ENCODE measurements at regions not wholly inside any gene's neighbourhood (a gene's known extent, or its start where the extent isn't known, plus 50 kb on each side); places are given as distances from the start of the nearest gene placed in this dataset.

DNA sequence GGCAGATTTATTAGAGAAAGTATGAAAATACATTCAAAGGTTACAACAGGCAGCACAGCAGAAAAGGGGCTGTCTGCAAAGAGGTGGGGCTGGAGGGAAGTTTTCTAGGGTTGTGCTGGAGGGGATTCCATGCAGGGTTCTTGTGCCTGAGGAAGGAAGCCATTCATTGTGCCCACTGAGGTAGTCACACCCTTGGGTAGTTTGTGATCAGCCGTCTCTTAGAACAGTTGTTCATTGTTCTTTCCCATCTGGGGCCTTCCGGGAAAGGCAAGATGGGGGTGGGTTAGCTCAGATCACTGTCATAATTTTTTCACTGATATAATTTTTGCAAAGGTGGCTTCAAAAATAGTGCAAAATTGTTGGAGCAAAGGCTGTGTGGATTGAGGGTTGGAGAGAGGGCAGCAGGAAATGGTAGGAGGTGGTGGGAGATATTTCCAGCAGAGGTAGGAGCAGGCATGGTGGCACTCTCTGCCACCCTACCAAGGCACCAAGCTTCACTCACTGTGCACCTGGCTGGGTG is 80.5 kb upstream of the GPR6 start:
- TF ChIP-seq EZH2 (IDR thresholded peaks at IDR 0.05; ENCODE audit: borderline replicate concordance, insufficient read depth, low read depth, low read length, poor library complexity, severe bottlenecking), result no peak
- TF ChIP-seq, protein P1, sequence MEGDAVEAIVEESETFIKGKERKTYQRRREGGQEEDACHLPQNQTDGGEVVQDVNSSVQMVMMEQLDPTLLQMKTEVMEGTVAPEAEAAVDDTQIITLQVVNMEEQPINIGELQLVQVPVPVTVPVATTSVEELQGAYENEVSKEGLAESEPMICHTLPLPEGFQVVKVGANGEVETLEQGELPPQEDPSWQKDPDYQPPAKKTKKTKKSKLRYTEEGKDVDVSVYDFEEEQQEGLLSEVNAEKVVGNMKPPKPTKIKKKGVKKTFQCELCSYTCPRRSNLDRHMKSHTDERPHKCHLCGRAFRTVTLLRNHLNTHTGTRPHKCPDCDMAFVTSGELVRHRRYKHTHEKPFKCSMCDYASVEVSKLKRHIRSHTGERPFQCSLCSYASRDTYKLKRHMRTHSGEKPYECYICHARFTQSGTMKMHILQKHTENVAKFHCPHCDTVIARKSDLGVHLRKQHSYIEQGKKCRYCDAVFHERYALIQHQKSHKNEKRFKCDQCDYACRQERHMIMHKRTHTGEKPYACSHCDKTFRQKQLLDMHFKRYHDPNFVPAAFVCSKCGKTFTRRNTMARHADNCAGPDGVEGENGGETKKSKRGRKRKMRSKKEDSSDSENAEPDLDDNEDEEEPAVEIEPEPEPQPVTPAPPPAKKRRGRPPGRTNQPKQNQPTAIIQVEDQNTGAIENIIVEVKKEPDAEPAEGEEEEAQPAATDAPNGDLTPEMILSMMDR (IDR thresholded peaks at IDR 0.05), result no peak
- Histone ChIP-seq H3K27ac (ENCODE audit: low read length in 2 of 2) (no peak overlapping the region), H3K9ac (ENCODE audit: low read length) (no peak overlapping the region), H3K27me3 (replicated peaks in 1 of 4; ENCODE audit: control extremely low read depth in 1 of 4, control insufficient read depth in 3 of 4, insufficient read depth in 4 of 4, low read length in 3 of 4) (no peaks in the 10 kb centered on the region), H3K4me2 (replicated peaks; ENCODE audit: low read depth, low read length, poor library complexity, severe bottlenecking) (no peak overlapping the region), H3K9me3 (ENCODE audit: control extremely low read depth in 1 of 3, control insufficient read depth in 2 of 3, insufficient read depth in 1 of 3, low read length in 2 of 3) (peaks cover 0 to 16% (median 8%) of the 10 kb centered on the region in 3 donors), H4K20me1 (ENCODE audit: control insufficient read depth, insufficient read depth, low read length, poor library complexity, severe bottlenecking) (no peaks in the 10 kb centered on the region), H3K4me3 (ENCODE audit: control extremely low read depth in 1 of 5, extremely low read depth in 1 of 5, insufficient read depth in 1 of 5, low read depth in 2 of 5, low read length in 4 of 5) (no peak overlapping the region), H3K4me1 (ENCODE audit: control insufficient read depth in 2 of 2, insufficient read depth in 2 of 2, low read length in 2 of 2) (peaks cover 42 to 47% of the 10 kb centered on the region in 2 donors), H2AFZ (ENCODE audit: insufficient read depth, low read depth, low read length, poor library complexity, severe bottlenecking) (no peak overlapping the region), H3K36me3 (replicated peaks in 1 of 2; ENCODE audit: control extremely low read depth in 1 of 2, control insufficient read depth in 1 of 2, extremely low read depth in 1 of 2, insufficient read depth in 2 of 2, low read length in 1 of 2) (no peaks in the 10 kb centered on the region), H3K79me2 (ENCODE audit: control insufficient read depth, insufficient read depth, low read length) (no peaks in the 10 kb centered on the region)
- POLR2A ChIA-PET, result no interaction called here
- H3K4me3 Mint-ChIP-seq, result no peak overlapping the region
- peak overlapping the region; percentile 17 for H3K27ac Mint-ChIP-seq
- no CpG with 5 or more reads among the region's 2 CpGs for WGBS (ENCODE audit: insufficient coverage)
- intact Hi-C loops (cut with micrococcal nuclease), result loop anchor here (10.0 kb wide), 1 partner anchor 53 kb away; no protein-coding TSS in a partner anchor
- CTCF ChIA-PET, result no interaction called here
- H3K4me1 Mint-ChIP-seq, result peaks cover 51% of the 10 kb centered on the region
- DNase-seq, result no peak
- H3K27me3 Mint-ChIP-seq, result peaks cover 6% of the 10 kb centered on the region
- no peaks in the 10 kb centered on the region for H3K9me3 Mint-ChIP-seq (ENCODE audit: insufficient read depth)
- no peak for ATAC-seq (ENCODE audit: low read depth)

DNA sequence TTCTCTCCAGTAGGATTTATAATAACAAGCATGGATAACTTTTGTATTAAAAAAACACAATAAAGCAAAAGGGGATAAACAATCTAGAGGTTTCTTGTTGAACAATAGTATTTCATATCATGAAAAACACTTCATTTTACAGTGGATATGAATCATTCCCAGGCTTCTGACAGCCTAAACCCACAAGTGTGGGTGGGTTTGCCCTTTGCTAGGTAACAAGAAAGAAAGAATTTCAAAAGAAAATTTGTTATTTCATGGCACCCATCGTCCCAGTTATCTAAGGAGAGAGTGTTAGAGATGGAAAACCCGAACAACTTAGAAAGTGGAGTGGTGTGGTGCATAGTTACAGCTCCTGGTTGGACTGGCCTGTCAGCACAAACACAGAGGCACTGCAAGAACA is 76.1 kb upstream of the GPR6 start:
- H3K4me3 Mint-ChIP-seq, result no peak overlapping the region
- H3K9ac ChIP-seq (ENCODE audit: low read length), result no peak overlapping the region
- H3K27me3 ChIP-seq (replicated peaks in 1 of 4; ENCODE audit: control extremely low read depth in 1 of 4, control insufficient read depth in 3 of 4, insufficient read depth in 4 of 4, low read length in 3 of 4), result no peaks in the 10 kb centered on the region
- ChIA-PET POLR2A (no interaction called here), CTCF (no interaction called here)
- WGBS (ENCODE audit: insufficient coverage), result no CpG with 5 or more reads among the region's 2 CpGs
- H3K27ac Mint-ChIP-seq, result no peak overlapping the region
- H3K36me3 ChIP-seq (replicated peaks in 1 of 2; ENCODE audit: control extremely low read depth in 1 of 2, control insufficient read depth in 1 of 2, extremely low read depth in 1 of 2, insufficient read depth in 2 of 2, low read length in 1 of 2), result no peaks in the 10 kb centered on the region
- no peaks in the 10 kb centered on the region for H3K9me3 Mint-ChIP-seq (ENCODE audit: insufficient read depth)
- no peak overlapping the region for H3K27ac ChIP-seq (ENCODE audit: low read length in 2 of 2)
- no peaks in the 10 kb centered on the region for H3K79me2 ChIP-seq (ENCODE audit: control insufficient read depth, insufficient read depth, low read length)
- no peaks in the 10 kb centered on the region for H3K9me3 ChIP-seq (ENCODE audit: control extremely low read depth in 1 of 3, control insufficient read depth in 2 of 3, insufficient read depth in 1 of 3, low read length in 2 of 3)
- peaks cover 4% of the 10 kb centered on the region in 2 donors for H3K4me1 ChIP-seq (ENCODE audit: control insufficient read depth in 2 of 2, insufficient read depth in 2 of 2, low read length in 2 of 2)
- no peak for DNase-seq
- no peak overlapping the region for H3K4me3 ChIP-seq (ENCODE audit: control extremely low read depth in 1 of 5, extremely low read depth in 1 of 5, insufficient read depth in 1 of 5, low read depth in 2 of 5, low read length in 4 of 5)
- peaks cover 13% of the 10 kb centered on the region for H3K27me3 Mint-ChIP-seq
- no peak overlapping the region for H2AFZ ChIP-seq (ENCODE audit: insufficient read depth, low read depth, low read length, poor library complexity, severe bottlenecking)
- peaks cover 9% of the 10 kb centered on the region for H3K4me1 Mint-ChIP-seq
- TF ChIP-seq, protein P1 (IDR thresholded peaks at IDR 0.05), result no peak
- TF ChIP-seq EZH2 (IDR thresholded peaks at IDR 0.05; ENCODE audit: borderline replicate concordance, insufficient read depth, low read depth, low read length, poor library complexity, severe bottlenecking), result no peak
- no peak overlapping the region for H3K4me2 ChIP-seq (replicated peaks; ENCODE audit: low read depth, low read length, poor library complexity, severe bottlenecking)
- H4K20me1 ChIP-seq (ENCODE audit: control insufficient read depth, insufficient read depth, low read length, poor library complexity, severe bottlenecking), result no peaks in the 10 kb centered on the region
- ATAC-seq (ENCODE audit: low read depth), result no peak
- intact Hi-C loops (cut with micrococcal nuclease), result no loop called here
